ENCODE measurements at regions not wholly inside any gene's neighbourhood (a gene's known extent, or its start where the extent isn't known, plus 50 kb on each side); places are given as distances from the start of the nearest gene placed in this dataset.

DNA sequence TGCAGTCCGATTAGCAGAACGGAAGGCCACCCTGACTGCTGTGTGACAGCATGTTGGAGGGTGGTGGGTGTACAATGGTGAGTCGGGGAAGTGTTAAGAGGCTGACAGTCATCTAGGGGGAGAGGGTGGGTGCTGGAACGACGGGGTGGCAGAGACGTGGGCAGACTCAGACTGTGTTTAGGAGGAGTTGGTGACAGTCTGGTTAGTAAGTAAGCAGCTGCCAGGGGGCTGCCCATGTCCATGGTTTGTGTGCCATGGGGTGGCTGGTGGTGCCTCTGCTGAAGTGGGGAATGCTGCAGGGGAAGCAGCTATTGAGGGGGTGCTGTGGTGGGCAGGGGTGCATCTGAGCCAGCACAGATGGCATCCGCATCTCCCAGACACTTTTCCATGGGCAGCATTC lies 51.3 kb upstream of the BOD1 start:
- Mint-ChIP-seq H3K4me1 (ENCODE audit: low read depth, unreplicated experiment) (peaks cover 6% of the 10 kb centered on the region), H3K9me3 (ENCODE audit: unreplicated experiment) (peaks cover 7% of the 10 kb centered on the region), H3K4me3 (ENCODE audit: unreplicated experiment) (no peak overlapping the region), H3K36me3 (ENCODE audit: unreplicated experiment) (peaks cover 4% of the 10 kb centered on the region), H3K27me3 (ENCODE audit: unreplicated experiment) (no peaks in the 10 kb centered on the region), H3K27ac (ENCODE audit: unreplicated experiment) (no peak overlapping the region)
- no peak for DNase-seq
- TF ChIP-seq, protein P1, sequence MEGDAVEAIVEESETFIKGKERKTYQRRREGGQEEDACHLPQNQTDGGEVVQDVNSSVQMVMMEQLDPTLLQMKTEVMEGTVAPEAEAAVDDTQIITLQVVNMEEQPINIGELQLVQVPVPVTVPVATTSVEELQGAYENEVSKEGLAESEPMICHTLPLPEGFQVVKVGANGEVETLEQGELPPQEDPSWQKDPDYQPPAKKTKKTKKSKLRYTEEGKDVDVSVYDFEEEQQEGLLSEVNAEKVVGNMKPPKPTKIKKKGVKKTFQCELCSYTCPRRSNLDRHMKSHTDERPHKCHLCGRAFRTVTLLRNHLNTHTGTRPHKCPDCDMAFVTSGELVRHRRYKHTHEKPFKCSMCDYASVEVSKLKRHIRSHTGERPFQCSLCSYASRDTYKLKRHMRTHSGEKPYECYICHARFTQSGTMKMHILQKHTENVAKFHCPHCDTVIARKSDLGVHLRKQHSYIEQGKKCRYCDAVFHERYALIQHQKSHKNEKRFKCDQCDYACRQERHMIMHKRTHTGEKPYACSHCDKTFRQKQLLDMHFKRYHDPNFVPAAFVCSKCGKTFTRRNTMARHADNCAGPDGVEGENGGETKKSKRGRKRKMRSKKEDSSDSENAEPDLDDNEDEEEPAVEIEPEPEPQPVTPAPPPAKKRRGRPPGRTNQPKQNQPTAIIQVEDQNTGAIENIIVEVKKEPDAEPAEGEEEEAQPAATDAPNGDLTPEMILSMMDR (IDR thresholded peaks at IDR 0.05; ENCODE audit: partially characterized antibody, unreplicated experiment), result no peak

DNA sequence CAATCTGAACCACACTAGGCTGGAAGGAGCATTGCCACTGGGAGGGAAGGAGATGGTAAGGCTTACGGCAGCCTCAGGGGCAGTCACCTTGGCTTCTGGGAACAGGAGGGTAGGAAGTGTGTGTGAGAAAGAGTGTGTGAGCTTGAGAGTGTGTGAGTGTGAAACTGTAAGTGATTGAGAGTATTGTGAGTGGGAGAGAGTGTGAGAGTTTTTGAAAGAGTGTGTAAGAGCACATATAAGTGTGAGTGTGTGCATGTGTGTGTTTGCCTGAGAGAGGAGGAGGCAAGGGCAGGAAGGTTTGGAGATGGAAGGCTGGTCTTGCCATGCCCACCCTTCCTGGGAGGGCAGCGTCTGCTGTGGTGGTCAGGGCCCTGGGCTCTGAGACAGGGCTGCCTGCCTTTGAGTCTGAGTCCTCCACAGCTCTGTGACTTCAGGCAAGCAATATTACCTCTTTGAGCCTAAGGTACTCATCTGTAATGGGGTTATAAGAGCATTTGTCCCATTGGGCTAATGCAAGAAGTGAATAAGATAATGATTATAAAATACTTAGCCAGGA lies 51.9 kb upstream of the BOD1 start:
- Mint-ChIP-seq H3K36me3 (ENCODE audit: unreplicated experiment) (peaks cover 4% of the 10 kb centered on the region), H3K27ac (ENCODE audit: unreplicated experiment) (no peak overlapping the region), H3K9me3 (ENCODE audit: unreplicated experiment) (peaks cover 7% of the 10 kb centered on the region), H3K4me1 (ENCODE audit: low read depth, unreplicated experiment) (peaks cover 7% of the 10 kb centered on the region), H3K27me3 (ENCODE audit: unreplicated experiment) (no peaks in the 10 kb centered on the region), H3K4me3 (ENCODE audit: unreplicated experiment) (no peak overlapping the region)
- no peak for DNase-seq
- TF ChIP-seq, protein P1 (IDR thresholded peaks at IDR 0.05; ENCODE audit: partially characterized antibody, unreplicated experiment), result no peak

DNA sequence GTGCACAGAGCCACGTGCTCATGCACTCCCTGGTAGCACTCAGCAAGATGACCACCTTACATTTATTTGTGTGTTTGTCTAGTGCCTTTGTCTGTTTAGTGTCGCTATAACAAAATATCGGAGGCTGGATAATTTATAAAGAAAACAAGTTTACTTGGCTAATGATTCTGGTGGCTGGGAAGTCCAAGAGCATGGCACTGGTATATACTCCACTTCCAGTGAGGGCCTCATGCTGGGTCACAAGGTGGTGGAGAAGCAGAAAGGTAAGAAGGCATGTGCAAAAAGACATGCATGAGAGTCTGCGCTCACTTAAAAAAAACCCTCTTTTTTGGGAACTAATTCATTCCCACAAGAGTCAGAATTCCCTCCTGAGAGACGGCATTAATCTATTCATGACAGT lies 52.5 kb upstream of the BOD1 start:
- Mint-ChIP-seq H3K4me1 (ENCODE audit: low read depth, unreplicated experiment) (peaks cover 10% of the 10 kb centered on the region), H3K36me3 (ENCODE audit: unreplicated experiment) (peaks cover 4% of the 10 kb centered on the region), H3K4me3 (ENCODE audit: unreplicated experiment) (no peak overlapping the region), H3K27ac (ENCODE audit: unreplicated experiment) (no peak overlapping the region), H3K27me3 (ENCODE audit: unreplicated experiment) (no peaks in the 10 kb centered on the region), H3K9me3 (ENCODE audit: unreplicated experiment) (peaks cover 7% of the 10 kb centered on the region)
- TF ChIP-seq, protein P1 (IDR thresholded peaks at IDR 0.05; ENCODE audit: partially characterized antibody, unreplicated experiment), result no peak
- no peak for DNase-seq

DNA sequence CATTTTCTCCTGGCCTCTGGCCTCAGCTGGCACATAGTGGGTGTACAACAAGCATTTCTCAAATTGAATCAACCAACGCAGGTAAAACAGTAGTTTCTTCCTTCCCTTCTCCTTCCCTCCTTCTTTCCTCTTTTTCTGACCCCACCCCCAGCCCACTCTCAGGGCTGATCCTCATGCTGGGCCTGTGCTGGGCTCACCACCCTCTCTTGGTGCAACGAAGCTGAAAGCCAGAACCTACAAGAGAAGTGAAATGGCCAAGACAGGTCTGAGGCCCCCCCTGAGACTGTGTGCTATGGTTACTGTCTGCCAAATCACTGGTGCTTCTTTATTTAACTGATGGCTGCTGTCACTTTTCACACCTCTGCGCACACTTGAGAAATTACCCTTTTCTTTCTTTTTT lies 53.0 kb upstream of the BOD1 start:
- H3K27ac Mint-ChIP-seq (ENCODE audit: unreplicated experiment), result no peak overlapping the region
- H3K27me3 Mint-ChIP-seq (ENCODE audit: unreplicated experiment), result no peaks in the 10 kb centered on the region
- peaks cover 8% of the 10 kb centered on the region for H3K36me3 Mint-ChIP-seq (ENCODE audit: unreplicated experiment)

DNA sequence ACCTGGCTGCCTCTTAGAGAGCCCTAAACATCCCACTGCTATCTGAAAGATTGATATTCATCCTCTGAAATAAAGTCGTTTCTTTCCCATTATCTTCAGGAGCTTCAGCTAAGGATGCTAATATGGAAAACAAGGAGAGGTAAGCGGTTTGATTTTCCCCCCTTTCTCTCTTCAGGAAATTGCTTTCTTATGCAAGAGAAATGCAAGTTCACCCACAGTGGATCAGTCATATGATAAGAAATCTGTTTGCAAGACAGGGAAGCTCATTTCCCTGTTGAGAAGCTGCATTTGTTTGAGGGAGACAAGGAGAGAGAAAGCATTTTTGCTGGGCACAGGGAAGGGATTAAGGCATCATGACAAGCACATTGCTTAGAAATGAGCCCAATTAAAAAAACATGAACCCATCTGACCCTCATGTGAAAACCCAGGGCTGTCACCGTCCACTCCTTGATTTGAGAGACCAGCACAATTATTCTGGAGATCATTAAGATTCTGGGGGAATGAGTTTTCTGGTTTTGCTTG lies 53.7 kb upstream of the BOD1 start:
- Mint-ChIP-seq H3K27me3 (ENCODE audit: unreplicated experiment) (no peaks in the 10 kb centered on the region), H3K9me3 (ENCODE audit: unreplicated experiment) (peaks cover 7% of the 10 kb centered on the region), H3K27ac (ENCODE audit: unreplicated experiment) (no peak overlapping the region), H3K4me3 (ENCODE audit: unreplicated experiment) (peak overlapping the region; percentile 14), H3K4me1 (ENCODE audit: low read depth, unreplicated experiment) (peaks cover 12% of the 10 kb centered on the region), H3K36me3 (ENCODE audit: unreplicated experiment) (peaks cover 8% of the 10 kb centered on the region)
- no peak for DNase-seq
- TF ChIP-seq, protein P1 (IDR thresholded peaks at IDR 0.05; ENCODE audit: partially characterized antibody, unreplicated experiment), result no peak

More for the DNA sequence above, 53.0 kb upstream of the BOD1 start:
- Mint-ChIP-seq H3K4me1 (ENCODE audit: low read depth, unreplicated experiment) (peaks cover 12% of the 10 kb centered on the region), H3K9me3 (ENCODE audit: unreplicated experiment) (peaks cover 7% of the 10 kb centered on the region), H3K4me3 (ENCODE audit: unreplicated experiment) (no peak overlapping the region)
- TF ChIP-seq, protein P1 (IDR thresholded peaks at IDR 0.05; ENCODE audit: partially characterized antibody, unreplicated experiment), result no peak
- DNase-seq, result no peak
